B cell (primary cell): ENCODE measurements at regions not wholly inside any gene's neighbourhood (a gene's known extent, or its start where the extent isn't known, plus 50 kb on each side); places are given as distances from the start of the nearest gene placed in this dataset.

ENCODE experiments used
- ATAC-seq: fragments of 200-7000 bp; cut with Tn5 transposase; one replicate; pipeline ENCODE4 v1.10.0; 2021; ENCODE audit warnings: low read depth, mild to moderate bottlenecking, moderate number of reproducible peaks, moderate library complexity
- CTCF ChIA-PET: fragments of 350-600 bp; sonication (Branson Sonifier 250); formaldehyde crosslinking; loops from one replicate; lab custom pipeline; 2021; ENCODE audit warnings: antibody characterized with exemption, inconsistent platforms; lab: Charles Lee
- POLR2A ChIA-PET: fragments of 350-600 bp; sonication (Branson Sonifier 250); formaldehyde crosslinking; loops from one replicate; lab custom pipeline; 2021; ENCODE audit warnings: antibody characterized with exemption; lab: Charles Lee
- DNase-seq: peaks from one replicate; pipeline ENCODE4 v3.0.0; 2013
- H2AFZ ChIP-seq: 2 replicates; pipeline ENCODE4 v1.6.1; 2012; ENCODE audit warnings: mild to moderate bottlenecking, low read depth, low read length; ENCODE audit not compliant: insufficient read depth, poor library complexity, severe bottlenecking
- H3K27ac ChIP-seq, 2 donors: 1 replicate in 1 of 2; 2 replicates in 1 of 2; pipeline ENCODE4 v1.5.1; 2012 to 2013; ENCODE audit warnings: low read length in 2 of 2, mild to moderate bottlenecking in 2 of 2, moderate library complexity in 1 of 2
- H3K27me3 ChIP-seq, 4 experiments: fragments of 200-600 bp in 1 of 4; sonication (generic) in 1 of 4; replicated peaks in 1 of 4; 1 replicate in 2 of 4; 2 replicates in 2 of 4; pipeline versions ENCODE4 v1.6.1 to v1.7.0; 2013 to 2016; ENCODE audit warnings: low read length in 3 of 4, mild to moderate bottlenecking in 2 of 4, mixed read lengths in 1 of 4, moderate library complexity in 1 of 4; ENCODE audit not compliant: insufficient read depth in 4 of 4, control insufficient read depth in 3 of 4; ENCODE audit errors: control extremely low read depth in 1 of 4
- H3K36me3 ChIP-seq, 2 experiments: replicated peaks in 1 of 2; 1 replicate in 1 of 2; 2 replicates in 1 of 2; pipeline versions ENCODE4 v1.6.1 to v1.7.1; 2013; ENCODE audit warnings: low read length in 1 of 2; ENCODE audit not compliant: insufficient read depth in 2 of 2, control insufficient read depth in 1 of 2; ENCODE audit errors: control extremely low read depth in 1 of 2, extremely low read depth in 1 of 2
- H3K4me1 ChIP-seq, 2 donors: fragments of 200-600 bp in 1 of 2; sonication (generic) in 1 of 2; 1 replicate in 1 of 2; 2 replicates in 1 of 2; pipeline versions ENCODE4 v1.5.1 to v1.6.1; 2013 to 2017; ENCODE audit warnings: low read length in 2 of 2; ENCODE audit not compliant: control insufficient read depth in 2 of 2, insufficient read depth in 2 of 2
- H3K4me2 ChIP-seq: replicated peaks from 2 replicates; pipeline ENCODE3; 2012; ENCODE audit warnings: mild to moderate bottlenecking, low read depth, low read length; ENCODE audit not compliant: poor library complexity, severe bottlenecking
- H3K4me3 ChIP-seq, 5 experiments: fragments of 200-600 bp in 1 of 5; sonication (generic) in 1 of 5; 1 replicate in 3 of 5; 2 replicates in 2 of 5; pipeline versions ENCODE4 v1.5.1 to v1.7.0; 2011 to 2016; ENCODE audit warnings: low read length in 4 of 5, mild to moderate bottlenecking in 4 of 5, low read depth in 2 of 5, control low read depth in 1 of 5, moderate library complexity in 1 of 5; ENCODE audit not compliant: insufficient read depth in 1 of 5; ENCODE audit errors: control extremely low read depth in 1 of 5, extremely low read depth in 1 of 5
- H3K79me2 ChIP-seq: fragments of 200-600 bp; sonication (generic); one replicate; pipeline ENCODE4 v1.6.0; 2016; ENCODE audit warnings: low read length; ENCODE audit not compliant: control insufficient read depth, insufficient read depth
- H3K9ac ChIP-seq: fragments of 200-600 bp; sonication (generic); 2 replicates; pipeline ENCODE4 v1.6.1; 2017; ENCODE audit warnings: mild to moderate bottlenecking, low read length, moderate library complexity
- H3K9me3 ChIP-seq, 3 donors: one replicate each; pipeline versions ENCODE4 v1.6.1 to v1.7.1; 2013; ENCODE audit warnings: low read length in 2 of 3; ENCODE audit not compliant: control insufficient read depth in 2 of 3, insufficient read depth in 1 of 3; ENCODE audit errors: control extremely low read depth in 1 of 3
- H4K20me1 ChIP-seq: 2 replicates; pipeline ENCODE4 v1.6.0; 2012; ENCODE audit warnings: mild to moderate bottlenecking, low read length; ENCODE audit not compliant: insufficient read depth, control insufficient read depth, poor library complexity, severe bottlenecking
- H3K27ac Mint-ChIP-seq: one replicate; pipeline ENCODE4 v1.8.0; 2021; ENCODE audit warnings: mixed read lengths
- H3K27me3 Mint-ChIP-seq: one replicate; pipeline ENCODE4 v1.8.0; 2021; ENCODE audit warnings: mixed read lengths
- H3K4me1 Mint-ChIP-seq: one replicate; pipeline ENCODE4 v1.8.0; 2021; ENCODE audit warnings: mixed read lengths
- H3K4me3 Mint-ChIP-seq: one replicate; pipeline ENCODE4 v1.8.0; 2021; ENCODE audit warnings: mixed read lengths
- H3K9me3 Mint-ChIP-seq: one replicate; pipeline ENCODE4 v1.8.0; 2022; ENCODE audit warnings: mixed read lengths; ENCODE audit not compliant: insufficient read depth
- CTCF ChIP-seq: fragments of 200-600 bp; IDR thresholded peaks from one replicate; pipeline ENCODE4 v1.8.0; 2022; ENCODE audit warnings: antibody characterized with exemption, mild to moderate bottlenecking
- EZH2 ChIP-seq: IDR thresholded peaks from 2 replicates; pipeline ENCODE4 v1.6.1; 2012; ENCODE audit warnings: borderline replicate concordance, low read depth, mild to moderate bottlenecking, moderate library complexity, low read length; ENCODE audit not compliant: insufficient read depth, poor library complexity, severe bottlenecking
- WGBS: methylation state at CpG from one replicate; pipeline ENCODE4 v1.1.5; 2013; ENCODE audit warnings: missing lambda C conversion rate; ENCODE audit not compliant: insufficient coverage; 5-methylcytosine and 5-hydroxymethylcytosine counted together
- intact Hi-C: fragments of 100-400 bp; cut with micrococcal nuclease; formaldehyde crosslinking; loops from one replicate; pipeline ENCODE4 v1.10.0; 2022

DNA sequence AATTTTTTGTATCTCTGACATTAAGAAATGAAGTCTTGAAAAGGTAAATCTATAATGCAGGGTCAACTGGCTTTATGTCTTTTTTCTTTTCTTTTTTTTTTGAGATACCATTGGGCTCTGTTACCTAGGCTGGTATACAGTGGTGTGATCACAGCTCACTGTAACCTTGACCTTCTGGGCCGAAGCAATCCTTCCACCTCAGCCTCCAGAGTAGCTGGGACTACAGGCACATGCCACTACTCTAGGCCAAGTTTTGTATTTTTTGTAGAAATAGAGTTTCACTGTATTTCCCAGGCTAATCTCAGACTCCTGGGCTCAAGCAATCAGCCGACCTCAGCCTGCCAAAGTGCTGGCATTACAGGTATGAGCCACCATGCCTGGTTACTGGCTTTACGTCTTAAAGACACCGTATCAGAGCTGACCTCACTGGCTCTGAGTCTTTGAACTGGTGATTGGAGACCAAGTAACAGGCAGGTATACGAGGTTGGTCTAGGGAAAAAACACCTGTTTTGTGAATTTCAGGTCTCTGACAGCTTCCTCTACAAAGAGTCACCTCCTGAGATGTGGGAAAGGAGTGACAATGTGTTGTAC lies 70.4 kb upstream of the GPBP1 start:
- ChIA-PET POLR2A (no interaction called here), CTCF (no interaction called here)
- no peak for ATAC-seq
- H3K36me3 ChIP-seq, result no peaks in the 10 kb centered on the region
- H3K27me3 ChIP-seq, result peaks cover 0 to 3% (median 0%) of the 10 kb centered on the region in 4 experiments
- TF ChIP-seq EZH2 (no peak), CTCF (no peak)
- H3K4me2 ChIP-seq, result no peak overlapping the region
- WGBS, result 73% methylated on average over 4 of the region's 5 CpGs
- no peak for DNase-seq
- H3K79me2 ChIP-seq, result no peaks in the 10 kb centered on the region
- Mint-ChIP-seq H3K4me3 (no peak overlapping the region), H3K9me3 (peaks cover 4% of the 10 kb centered on the region), H3K4me1 (no peaks in the 10 kb centered on the region), H3K27me3 (peaks cover 9% of the 10 kb centered on the region), H3K27ac (no peak overlapping the region)
- H3K9me3 ChIP-seq, result peaks cover 0 to 12% (median 5%) of the 10 kb centered on the region in 3 donors
- H4K20me1 ChIP-seq, result no peaks in the 10 kb centered on the region
- H2AFZ ChIP-seq, result no peak overlapping the region
- H3K27ac ChIP-seq, result no peak overlapping the region
- H3K9ac ChIP-seq, result no peak overlapping the region
- H3K4me3 ChIP-seq, result no peak overlapping the region
- intact Hi-C loops, result no loop called here
- no peaks in the 10 kb centered on the region for H3K4me1 ChIP-seq

DNA sequence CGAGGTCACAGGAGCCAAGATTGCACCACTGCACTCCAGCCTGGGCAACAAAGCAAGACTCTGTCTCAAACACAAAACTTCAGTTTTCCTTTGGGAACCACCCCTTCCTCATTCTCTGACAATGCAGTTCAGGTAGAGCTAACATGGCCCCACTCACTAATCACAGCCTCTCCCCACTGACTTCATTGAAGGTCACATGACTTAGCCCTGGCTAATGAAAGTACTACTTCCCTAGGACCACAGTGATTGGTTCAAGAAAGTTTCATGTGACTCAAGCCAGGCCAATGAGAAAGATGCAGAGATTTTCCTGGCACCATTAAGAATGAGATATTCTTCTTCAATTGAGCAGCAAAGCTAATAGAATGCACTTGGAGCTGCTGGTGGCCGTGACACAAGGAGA lies 67.2 kb upstream of the GPBP1 start:
- H3K9me3 ChIP-seq, result no peaks in the 10 kb centered on the region
- no peak for DNase-seq
- intact Hi-C loops, result no loop called here
- H3K4me1 ChIP-seq, result no peaks in the 10 kb centered on the region
- no peaks in the 10 kb centered on the region for H3K36me3 ChIP-seq
- no peak overlapping the region for H3K4me2 ChIP-seq
- H3K79me2 ChIP-seq, result no peaks in the 10 kb centered on the region
- H3K27me3 ChIP-seq, result peaks cover 0 to 3% (median 0%) of the 10 kb centered on the region in 4 experiments
- POLR2A ChIA-PET, result interaction anchor here (0.6 kb wide), 1 partner anchor 20 kb away, joined by 3 read pairs; no protein-coding TSS in a partner anchor
- no peaks in the 10 kb centered on the region for H3K4me1 Mint-ChIP-seq
- no peak overlapping the region for H3K4me3 ChIP-seq
- H3K9ac ChIP-seq, result no peak overlapping the region
- TF ChIP-seq CTCF (no peak), EZH2 (no peak)
- CTCF ChIA-PET, result no interaction called here
- no peaks in the 10 kb centered on the region for H4K20me1 ChIP-seq
- H3K27ac ChIP-seq, result no peak overlapping the region
- WGBS, result 100% methylated on average over 1 of the region's 2 CpGs
- H3K27me3 Mint-ChIP-seq, result peaks cover 9% of the 10 kb centered on the region
- no peaks in the 10 kb centered on the region for H3K9me3 Mint-ChIP-seq
- ATAC-seq, result no peak
- no peak overlapping the region for H2AFZ ChIP-seq
- H3K27ac Mint-ChIP-seq, result no peak overlapping the region
- no peak overlapping the region for H3K4me3 Mint-ChIP-seq
